ENCODE measurements at regions not wholly inside any gene's neighbourhood (a gene's known extent, or its start where the extent isn't known, plus 50 kb on each side); places are given as distances from the start of the nearest gene placed in this dataset.

DNA sequence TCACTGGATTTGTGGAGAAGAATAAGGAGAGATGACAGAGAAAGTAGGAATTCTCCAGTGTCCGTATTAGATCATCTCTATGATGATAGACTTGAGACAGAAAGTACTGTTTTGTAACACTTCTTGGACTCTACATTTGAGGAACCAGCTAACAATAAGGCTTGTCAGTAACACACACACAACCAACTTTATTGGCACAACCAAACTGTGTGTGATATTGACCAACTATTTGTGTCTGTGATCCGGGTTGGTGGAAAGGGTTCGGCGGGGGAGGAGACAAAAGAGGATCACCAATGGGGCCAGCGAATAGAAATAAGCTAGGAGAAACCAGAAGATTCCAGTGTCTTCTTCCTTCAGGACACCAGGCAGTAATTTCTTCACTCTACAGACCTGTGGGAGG, 79.8 kb downstream of the MARCHF4 start:
- no peak for TF ChIP-seq POLR2AphosphoS5 (IDR thresholded peaks at IDR 0.05)
- TF ChIP-seq, protein P1, sequence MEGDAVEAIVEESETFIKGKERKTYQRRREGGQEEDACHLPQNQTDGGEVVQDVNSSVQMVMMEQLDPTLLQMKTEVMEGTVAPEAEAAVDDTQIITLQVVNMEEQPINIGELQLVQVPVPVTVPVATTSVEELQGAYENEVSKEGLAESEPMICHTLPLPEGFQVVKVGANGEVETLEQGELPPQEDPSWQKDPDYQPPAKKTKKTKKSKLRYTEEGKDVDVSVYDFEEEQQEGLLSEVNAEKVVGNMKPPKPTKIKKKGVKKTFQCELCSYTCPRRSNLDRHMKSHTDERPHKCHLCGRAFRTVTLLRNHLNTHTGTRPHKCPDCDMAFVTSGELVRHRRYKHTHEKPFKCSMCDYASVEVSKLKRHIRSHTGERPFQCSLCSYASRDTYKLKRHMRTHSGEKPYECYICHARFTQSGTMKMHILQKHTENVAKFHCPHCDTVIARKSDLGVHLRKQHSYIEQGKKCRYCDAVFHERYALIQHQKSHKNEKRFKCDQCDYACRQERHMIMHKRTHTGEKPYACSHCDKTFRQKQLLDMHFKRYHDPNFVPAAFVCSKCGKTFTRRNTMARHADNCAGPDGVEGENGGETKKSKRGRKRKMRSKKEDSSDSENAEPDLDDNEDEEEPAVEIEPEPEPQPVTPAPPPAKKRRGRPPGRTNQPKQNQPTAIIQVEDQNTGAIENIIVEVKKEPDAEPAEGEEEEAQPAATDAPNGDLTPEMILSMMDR (IDR thresholded peaks at IDR 0.05): no peak

Measured in prostate gland (tissue), 2 donors.